ENCODE measurements at regions not wholly inside any gene's neighbourhood (a gene's known extent, or its start where the extent isn't known, plus 50 kb on each side); places are given as distances from the start of the nearest gene placed in this dataset.

DNA sequence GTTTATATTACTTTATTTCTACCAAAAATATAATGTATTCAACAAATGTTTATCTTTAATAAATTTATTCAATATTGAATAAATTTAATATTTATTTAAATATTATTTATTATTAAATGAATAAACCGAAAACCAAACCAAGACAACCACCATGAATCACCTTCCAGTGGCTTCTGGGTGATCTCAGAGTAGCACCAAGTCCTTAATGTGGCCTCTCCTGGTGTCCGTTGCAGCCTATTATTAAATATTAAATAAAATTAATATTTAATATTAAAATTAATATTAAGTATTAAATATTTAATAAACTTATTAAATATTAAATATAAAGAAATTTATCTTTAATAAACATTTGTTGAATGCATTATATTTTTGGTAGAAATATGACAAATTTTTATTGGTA lies 143.3 kb upstream of the PLPP4 start:
- no peak for DNase-seq

DNA sequence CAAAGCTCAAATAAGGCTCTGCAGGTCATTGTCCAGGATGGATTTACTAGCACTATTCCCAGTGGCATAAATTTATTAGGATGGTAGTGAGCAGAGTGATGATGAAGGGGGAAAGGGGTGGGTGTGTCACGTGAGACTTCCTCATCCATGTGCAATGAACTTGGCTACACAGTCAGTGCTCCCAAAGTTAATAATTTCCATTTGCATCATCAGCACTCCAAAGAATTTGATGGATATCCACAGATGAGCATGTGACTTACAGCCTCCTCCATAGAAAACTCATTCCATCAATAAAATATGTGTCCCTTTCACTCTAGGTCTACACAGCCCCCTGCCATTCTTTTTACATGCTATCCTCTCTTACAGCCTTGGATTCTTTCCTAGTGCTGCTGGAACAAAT lies 142.6 kb upstream of the PLPP4 start:
- DNase-seq: no peak

DNA sequence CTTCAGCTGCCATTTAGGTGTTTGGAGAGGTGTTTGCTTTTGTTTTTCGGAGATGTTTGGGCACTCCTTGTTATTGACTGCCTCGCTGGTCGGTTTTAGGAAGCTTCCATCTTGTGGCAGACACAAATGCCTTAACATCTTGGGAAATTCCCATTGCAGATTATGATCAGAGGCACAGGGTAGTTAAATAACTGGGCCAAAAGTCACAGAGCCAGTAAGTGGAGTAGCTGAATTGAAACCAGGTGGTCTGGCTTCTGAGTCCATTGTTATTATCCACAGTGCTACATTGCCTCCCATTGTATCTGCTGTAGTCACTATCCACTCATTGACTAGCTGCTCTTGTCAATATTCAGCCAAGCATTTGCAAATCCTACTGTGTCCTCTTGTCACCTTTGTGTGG lies 138.2 kb upstream of the PLPP4 start:
- DNase-seq: no peak

DNA sequence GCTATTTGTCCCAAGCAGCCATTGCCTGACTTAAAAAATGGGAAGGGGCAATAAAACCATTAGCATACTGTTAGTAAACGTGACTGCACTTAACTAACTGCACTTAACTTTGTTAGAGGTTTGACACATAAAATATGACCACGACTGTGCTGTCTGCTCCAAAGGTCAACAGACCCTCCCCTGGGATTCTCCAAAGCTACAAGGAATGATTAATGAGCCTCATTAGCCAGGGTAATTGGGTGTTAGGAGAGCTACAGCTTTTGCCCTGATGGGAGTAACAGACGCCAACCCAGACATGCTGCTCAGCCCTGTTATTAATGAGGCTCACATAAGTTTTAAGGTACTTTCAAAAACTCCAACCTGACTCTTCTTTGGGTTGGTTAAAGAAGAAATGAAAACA lies 129.4 kb upstream of the PLPP4 start:
- no peak for DNase-seq

DNA sequence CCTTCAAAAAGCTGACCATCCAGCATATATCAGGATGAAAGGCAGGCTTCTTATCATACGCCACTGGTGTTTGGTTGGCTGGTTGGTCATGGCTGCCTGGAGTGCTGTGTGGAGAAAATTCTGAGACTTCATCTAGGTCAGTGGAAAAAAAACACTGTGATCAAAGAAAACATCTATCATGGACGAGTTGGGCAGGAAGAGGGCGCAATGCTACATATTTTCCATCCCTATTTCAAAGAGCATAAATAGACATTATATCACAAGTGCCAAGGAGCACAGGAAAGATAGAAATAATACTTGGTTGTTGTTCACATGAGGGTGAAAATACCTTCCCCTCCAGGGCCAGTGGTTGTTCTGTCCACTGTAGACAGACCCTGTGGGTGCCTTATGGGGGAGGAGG lies 128.4 kb upstream of the PLPP4 start:
- no peak for DNase-seq

DNA sequence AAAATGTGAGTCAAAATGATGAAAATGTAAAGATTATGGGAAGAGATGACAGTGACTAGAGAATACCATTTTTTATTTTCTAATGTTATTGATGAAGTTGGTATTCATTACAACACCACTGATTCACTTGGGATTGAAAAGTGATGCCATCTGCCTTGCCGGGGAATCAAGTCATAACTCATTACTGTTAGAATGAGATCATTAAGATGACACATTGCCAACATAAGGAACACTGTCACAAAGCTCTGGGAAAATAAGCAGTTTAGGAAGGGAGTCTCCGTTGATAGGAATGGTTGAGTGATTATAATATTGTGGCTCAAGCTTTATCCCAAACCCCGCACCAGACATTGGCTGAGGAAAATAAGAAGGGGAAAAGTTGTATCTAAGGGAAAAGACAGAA lies 121.5 kb upstream of the PLPP4 start:
- no peak for DNase-seq

DNA sequence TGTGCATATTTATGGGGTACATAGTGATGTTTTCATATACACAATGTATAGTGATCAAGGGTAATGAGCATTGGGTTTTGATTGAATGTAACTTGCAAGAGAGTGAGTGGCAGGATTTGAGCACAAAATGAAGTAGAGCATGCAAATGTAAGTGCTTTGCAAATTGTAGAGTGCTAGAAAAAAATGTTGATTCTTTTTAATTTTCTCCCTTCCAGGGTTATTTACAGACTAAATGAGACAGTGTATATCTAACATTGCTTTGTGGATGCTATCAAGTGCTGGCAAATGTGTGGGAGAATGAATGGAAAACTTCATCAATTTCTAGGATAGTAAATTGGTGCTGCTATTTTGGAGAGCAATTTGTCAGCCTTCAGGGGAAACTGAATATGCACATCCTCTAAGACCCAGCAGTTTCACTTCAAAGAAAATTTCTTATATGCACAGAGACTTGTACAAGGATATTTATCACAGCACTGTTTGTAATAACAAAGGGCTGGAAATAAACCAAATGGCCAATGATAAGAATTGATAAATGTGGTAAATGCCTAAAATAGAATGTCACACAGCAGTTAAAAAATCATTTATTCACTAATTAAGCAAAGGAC lies 120.6 kb upstream of the PLPP4 start:
- no peak for DNase-seq

DNA sequence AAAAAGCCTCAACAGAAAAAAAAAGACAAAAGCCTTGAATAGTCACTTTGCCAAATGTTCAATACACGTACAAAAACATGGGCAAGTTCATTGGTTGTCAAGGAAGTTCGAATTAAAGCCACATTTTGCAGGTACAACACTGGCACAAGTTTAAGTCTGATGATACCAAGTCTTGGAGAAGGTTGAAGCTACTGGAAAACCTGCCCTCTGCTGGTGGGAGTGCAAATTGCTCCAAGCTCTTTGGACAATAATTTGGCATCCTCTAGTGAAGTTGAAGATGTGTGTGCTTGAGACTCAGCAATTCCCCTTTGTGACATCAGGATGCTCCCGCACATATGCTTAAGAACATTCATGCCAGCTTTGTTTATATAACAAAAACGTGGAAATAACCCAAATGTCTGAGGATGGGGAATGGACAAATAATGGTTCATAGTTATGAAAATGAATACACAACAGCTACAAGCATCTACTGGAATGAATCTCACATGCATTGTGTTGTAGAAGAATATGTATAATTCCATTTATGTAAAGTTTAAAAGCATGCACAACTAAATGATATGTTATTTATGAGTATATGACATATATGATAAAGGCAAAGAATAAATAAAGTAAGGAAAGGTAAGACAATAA lies 120.0 kb upstream of the PLPP4 start:
- DNase-seq: no peak

DNA sequence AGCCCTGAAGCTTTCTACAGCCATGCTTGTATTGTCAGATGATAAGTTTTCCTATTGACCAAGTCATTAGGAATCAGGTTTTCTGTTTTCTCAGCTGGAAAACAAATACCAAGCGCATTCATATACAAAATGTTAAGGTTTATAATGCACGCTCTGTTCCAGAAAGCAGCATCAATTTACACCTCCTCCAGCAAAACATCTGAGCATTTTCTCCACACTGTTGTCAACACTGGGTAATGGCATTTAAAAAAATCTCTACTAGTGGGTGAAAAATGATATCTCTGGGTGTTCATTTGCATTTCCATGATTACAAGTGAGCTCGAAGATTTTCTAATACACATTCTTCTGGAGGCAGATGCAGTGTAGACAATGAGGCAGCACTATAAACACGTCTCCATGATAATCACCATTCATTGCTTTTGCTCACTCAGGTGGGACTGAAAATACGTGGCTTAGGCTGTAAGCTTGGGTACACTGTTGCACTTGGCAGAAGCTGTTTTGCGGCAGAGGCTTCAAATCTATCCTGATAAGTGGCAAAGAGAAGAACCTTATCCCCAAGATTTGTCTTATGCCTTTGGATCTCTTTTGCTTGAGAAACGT lies 114.8 kb upstream of the PLPP4 start:
- no peak for DNase-seq

DNA sequence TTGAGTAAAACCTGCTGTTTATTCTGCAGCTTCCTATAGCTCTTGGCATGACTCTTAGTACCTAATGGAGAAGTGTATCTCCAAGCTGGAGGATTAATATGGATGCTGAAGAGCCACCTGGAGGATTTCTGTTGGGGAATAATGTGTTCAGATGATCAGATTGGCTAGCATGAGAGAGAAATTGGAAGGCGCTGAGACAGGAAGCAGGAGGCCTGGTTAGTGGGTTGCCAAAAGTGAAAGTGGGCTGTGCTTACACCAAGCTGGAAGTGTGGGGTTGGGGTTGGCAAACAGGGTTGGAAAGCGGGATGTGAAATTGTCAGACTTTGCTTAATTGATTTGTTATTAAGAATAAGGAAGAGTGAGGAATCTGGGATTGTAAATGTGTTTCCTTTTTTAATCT lies 111.8 kb upstream of the PLPP4 start:
- no peak for DNase-seq

DNA sequence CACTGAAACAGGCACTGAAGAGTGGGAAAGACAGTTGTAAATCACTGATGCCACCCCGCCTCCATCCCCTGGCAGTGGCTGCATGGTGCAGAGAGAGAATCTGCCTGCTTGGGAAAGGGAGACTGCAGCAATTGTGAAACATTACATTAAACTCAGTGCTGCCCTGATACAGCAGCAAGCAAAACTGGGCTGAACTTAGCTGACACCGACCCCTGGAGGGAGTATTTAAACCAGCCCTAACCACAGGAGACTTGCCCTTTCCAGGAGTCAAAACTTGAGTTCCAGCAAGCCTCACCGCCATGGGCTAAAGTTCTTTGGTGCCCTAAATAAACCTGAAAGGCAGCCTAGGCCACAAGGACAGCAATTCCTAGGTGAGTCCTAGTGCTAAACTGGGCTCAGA lies 109.4 kb upstream of the PLPP4 start:
- no peak for DNase-seq

DNA sequence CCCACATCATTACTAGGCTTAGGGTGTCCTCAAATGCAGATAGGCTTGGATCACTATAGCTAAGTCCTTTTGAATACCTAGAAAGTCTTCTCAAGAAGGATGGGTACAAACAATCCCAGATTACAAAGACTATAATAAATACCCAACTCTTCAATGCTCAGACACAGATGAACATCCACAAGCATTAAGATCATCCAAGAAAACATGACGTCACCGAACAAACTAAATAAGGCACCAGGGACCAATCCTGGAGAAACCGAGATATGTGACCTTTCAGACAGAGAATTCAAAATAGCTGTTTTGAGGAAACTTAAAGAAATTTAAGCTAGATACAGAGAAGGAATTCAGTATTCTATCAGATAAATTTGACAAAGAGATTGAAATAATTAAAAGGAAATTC lies 108.0 kb upstream of the PLPP4 start:
- no peak for DNase-seq

DNA sequence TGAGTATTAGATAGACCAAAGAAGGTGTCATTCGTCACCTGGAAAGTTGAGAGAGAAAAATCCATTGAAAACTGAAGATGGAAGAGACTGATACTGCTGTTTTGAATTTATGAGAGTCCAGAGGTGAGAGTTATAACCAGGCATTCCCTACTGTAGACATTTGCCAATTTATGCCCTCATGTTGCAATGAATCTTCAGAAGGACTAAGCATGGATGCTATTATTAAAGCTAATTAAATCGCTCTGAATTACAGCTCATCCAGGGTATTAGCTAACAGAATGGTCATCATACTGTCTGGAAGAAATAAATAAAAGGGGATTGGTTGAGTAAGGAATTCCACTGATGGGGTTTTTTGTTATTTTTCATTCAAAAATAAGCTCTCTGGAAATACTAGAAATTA lies 101.6 kb upstream of the PLPP4 start:
- DNase-seq: no peak

DNA sequence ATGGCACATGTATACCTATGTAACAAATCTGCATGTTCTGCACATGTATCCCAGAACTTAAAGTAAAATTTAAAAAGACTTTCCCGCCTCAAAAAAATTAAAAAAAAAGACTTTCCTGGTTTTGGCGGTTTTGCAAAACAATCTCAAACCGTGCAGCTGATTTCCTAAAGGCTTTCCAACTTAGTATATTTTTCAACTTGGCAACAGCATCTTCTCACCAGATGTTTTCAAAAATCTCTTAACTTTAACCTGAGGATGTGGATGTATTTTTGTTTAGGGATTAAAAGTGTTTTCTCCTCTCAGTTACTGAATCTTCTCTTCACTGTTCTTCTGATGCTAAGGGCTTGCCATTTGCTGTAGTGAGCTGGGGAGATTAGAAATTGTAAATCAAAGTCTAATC lies 96.5 kb upstream of the PLPP4 start:
- DNase-seq: no peak

DNA sequence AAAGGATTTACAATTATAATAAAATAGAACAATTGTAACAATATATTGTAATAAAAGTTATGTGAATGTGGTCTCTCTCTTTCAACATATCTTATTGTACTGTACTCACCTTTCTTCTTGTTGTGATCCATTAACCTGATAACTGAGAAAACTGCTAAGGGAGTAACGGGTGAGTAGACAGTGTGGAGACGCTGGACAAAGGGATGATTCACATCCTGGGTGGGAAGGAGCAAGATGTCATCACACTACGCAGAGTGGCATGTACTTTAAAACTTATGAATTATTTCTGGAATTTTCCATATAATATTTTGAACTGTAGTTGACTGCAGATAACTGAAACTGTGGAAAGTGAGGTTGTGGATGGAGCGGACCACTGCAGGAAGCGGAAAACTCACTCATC lies 91.2 kb upstream of the PLPP4 start:
- no peak for DNase-seq

DNA sequence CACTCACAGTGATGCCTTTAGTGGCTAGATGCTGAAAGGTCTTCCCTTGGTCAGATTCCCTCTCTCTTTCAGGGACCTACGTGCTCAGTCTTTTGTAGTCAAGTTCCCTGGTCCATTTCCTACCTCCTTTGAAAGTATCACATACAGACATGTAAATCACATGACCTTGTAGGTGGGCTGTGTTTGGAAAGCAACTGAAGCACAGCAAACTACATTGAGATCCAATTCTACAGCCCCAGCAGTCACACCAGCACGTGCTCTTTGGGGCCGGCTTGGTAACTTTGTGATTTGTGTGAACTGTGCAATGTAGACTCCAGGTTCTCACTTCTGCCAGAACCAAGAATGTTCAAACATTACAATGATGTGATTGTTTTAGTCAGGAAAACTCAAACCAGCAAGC lies 89.7 kb upstream of the PLPP4 start:
- DNase-seq: no peak

DNA sequence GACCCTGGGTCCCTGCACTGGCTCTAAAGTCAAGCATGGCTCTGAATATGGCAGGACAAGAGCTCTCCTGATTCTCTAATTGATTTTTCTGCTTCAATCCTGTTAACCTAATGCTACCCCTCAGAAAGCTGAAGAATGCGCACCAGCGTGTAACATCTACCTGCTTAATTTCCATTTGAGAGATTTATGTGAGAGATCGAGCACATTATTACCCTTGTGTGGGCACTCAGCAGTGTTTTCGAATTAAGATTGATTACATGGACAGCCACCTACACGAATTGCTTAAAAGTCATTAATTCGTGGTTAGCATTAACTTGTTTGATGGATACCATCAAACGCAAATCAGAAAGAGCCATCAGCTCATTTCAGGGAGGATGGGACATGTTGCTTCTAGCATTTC lies 88.7 kb upstream of the PLPP4 start:
- DNase-seq: no peak

DNA sequence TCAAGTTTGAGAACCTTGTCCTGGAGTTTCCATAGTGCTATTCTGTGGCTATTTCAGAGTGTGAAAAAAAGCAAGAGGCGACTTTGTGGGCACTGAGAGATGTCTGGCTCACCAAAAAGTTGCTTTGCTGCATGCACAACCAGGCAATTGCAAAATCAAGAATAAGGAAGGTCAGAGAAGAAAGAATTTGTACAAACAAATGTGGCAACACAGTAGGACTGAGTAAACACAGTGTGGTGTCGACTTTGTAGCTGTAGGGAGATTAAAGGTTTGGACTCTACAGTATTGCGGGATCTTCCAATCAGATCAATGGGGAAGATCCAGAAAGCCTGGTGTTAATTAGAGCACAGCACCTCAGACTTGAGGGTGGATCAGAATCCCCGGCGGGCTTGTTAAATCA lies 88.1 kb upstream of the PLPP4 start:
- DNase-seq: no peak

DNA sequence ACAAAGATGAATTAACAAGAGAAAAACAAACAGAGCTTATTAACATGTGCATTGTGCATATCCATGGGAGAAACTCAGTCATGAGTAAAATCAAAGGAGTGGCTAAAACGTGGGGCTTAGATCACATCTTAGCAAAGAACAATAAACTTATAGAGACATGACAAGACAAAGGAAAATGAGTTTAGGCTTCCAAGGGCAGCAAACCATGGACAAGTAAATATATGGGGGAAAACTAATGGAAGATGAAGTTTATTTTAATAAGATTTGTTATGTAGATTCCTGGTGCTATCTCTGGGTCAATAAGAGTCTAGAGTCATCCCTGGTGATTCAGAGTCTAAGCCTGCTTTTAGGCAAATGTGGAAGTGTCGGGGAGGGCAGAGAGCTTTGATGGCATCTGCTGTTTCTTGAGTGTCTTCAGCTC lies 87.2 kb upstream of the PLPP4 start:
- DNase-seq: no peak

DNA sequence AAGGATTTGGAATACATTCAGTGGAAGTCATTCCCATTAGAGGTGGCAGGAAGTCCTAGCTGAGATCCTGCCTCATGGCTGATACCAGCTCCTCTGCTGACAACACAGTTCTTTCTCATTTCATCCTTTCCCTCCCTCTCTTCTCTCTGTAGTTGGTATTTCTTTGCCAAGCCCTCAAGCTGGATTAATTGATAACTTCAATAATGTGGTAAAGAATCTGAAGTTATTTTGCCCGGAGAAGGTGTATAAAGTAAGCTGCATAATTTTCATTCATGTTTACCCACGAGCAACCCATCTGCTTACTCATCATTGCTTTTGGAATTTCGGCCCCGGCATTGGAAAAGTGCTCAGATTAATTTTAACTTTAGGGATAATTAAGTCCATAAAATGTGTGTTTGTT lies 85.2 kb upstream of the PLPP4 start:
- DNase-seq: no peak

DNA sequence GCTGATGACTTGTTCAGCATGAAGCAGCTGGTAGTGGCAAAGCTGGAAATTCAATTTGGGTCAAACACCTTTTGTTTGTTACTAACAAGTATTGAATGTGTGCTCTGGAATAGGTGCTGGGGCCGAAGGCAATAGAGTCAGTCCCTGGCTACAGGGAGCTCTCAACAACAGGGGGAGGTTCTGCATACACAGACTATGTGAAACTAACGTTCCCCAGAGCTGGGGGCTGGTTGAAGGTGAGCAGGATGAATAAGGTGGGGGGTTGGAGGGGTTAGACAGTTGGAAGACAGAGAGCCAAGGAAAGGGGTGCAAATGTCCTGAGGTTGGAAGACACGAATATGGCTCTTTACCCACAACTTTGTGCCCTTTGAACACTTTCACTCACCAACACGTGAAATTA lies 84.1 kb upstream of the PLPP4 start:
- no peak for DNase-seq

DNA sequence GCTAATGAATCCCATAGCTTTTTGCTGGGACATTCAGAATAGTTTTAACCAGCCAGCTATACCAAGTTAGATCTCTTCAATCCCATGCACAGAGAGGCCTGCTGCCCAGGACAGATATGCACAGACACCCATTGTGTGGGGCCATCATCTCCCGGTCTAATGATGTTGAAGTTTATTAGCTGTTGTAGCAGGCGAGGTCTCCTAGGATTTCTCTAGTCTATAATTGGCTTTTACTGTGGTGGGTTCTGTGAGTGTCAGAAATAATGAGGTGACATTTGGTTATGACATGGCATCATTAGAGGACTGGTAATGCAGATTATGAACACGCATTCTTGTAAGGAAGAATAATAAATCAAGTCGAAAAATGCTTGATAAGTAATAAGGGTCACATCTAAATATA lies 81.4 kb upstream of the PLPP4 start:
- DNase-seq: no peak

DNA sequence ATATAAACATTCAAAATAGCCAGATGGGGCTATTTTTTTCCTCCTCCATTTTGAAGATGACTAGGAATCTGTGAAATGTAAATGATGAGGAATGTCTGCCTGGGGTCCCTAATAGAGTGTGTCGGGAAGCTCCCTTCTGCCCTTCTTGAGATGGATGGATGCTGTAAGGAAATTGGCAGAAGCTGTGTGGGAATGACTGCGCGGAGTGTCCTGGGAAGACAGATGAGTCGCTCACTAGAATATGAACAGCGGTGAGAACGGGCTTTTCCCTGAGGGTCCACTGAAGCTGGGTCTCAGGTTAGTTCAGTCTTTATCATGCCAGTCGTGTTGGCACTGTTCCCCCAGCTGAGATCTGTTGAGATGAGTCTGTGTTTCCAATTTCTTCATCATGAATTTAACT lies 75.1 kb upstream of the PLPP4 start:
- DNase-seq: no peak

DNA sequence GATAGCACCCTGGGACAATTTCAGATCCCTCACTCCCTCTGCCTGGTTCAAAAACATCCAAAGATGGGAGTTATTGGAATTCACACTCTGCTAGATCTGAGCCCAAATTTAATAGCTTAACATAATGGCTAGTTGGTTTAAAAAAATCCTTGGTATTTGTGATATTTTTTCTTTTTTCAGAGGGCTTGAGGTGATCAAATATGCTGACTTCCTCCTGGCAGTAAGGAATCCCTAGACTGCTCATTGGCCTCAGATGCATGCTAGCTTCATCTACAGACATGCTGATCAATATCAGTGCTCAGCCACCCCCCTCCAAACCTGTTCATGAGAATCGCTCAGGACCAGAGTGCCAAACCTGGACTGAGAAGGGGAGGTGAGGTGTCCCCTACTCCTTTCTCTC lies 74.7 kb upstream of the PLPP4 start:
- DNase-seq: no peak

DNA sequence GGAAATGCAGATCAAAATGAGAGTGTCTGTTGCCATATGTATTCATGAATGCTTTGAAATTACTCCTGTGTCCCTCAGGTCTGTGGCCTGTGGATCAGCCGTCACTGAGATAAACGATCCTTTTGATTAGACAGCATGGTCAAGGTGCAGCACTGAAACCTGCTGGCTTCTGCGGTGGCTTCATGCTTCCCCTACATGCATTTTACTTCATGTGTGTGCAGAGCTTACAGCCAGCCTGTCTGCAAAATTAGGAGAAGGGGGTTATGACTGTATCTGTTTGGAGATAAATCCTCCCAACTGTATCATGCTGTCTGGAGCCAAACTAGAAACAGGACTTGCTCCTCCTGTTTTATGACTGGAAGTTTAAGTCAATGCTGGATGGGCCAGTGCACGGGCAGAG lies 71.0 kb upstream of the PLPP4 start:
- no peak for DNase-seq
